OCI-LY1 (cell line): ENCODE measurements at regions not wholly inside any gene's neighbourhood (a gene's known extent, or its start where the extent isn't known, plus 50 kb on each side); places are given as distances from the start of the nearest gene placed in this dataset.

ENCODE experiments used
- H2AFZ ChIP-seq: fragments of 200-600 bp; sonication (generic), shearing (Covaris generic); 2 replicates; pipeline ENCODE4 v1.6.0; 2014; ENCODE audit warnings: antibody characterized with exemption, mild to moderate bottlenecking, low read length
- H3F3A ChIP-seq: fragments of 200-600 bp; sonication (generic), shearing (Covaris generic); 2 replicates; pipeline ENCODE4 v1.6.0; 2014; ENCODE audit warnings: mild to moderate bottlenecking, antibody characterized with exemption, low read length, moderate library complexity; ENCODE audit not compliant: insufficient read depth
- H3K27ac ChIP-seq: fragments of 200-600 bp; sonication (generic); 2 replicates; pipeline ENCODE4 v1.5.1; 2014; ENCODE audit warnings: low read length, mixed run types, mild to moderate bottlenecking, low read depth; ENCODE audit not compliant: poor library complexity, severe bottlenecking
- H3K27me3 ChIP-seq: fragments of 200-600 bp; sonication (generic); 2 replicates; pipeline ENCODE4 v1.6.0; 2014; ENCODE audit warnings: antibody characterized with exemption, mild to moderate bottlenecking, low read length, moderate library complexity; ENCODE audit not compliant: insufficient read depth
- H3K36me3 ChIP-seq: fragments of 200-600 bp; sonication (generic); 2 replicates; pipeline ENCODE4 v1.6.1; 2014; ENCODE audit warnings: mild to moderate bottlenecking, antibody characterized with exemption, low read length, moderate library complexity, mixed read lengths; ENCODE audit not compliant: insufficient read depth
- H3K4me1 ChIP-seq: fragments of 200-600 bp; sonication (generic); 2 replicates; pipeline ENCODE4 v1.5.1; 2014; ENCODE audit warnings: mild to moderate bottlenecking, low read length, moderate library complexity; ENCODE audit not compliant: insufficient read depth, severe bottlenecking
- H3K4me2 ChIP-seq: fragments of 200-600 bp; sonication (generic), shearing (Covaris generic); 2 replicates; pipeline ENCODE4 v1.6.1; 2014; ENCODE audit warnings: low read length
- H3K4me3 ChIP-seq: fragments of 200-600 bp; sonication (generic); 2 replicates; pipeline ENCODE4 v1.5.1; 2014; ENCODE audit warnings: low read length, low read depth, mild to moderate bottlenecking, mixed read lengths; ENCODE audit not compliant: poor library complexity, severe bottlenecking
- H3K79me2 ChIP-seq: fragments of 200-600 bp; shearing (Covaris generic); 2 replicates; pipeline ENCODE4 v1.6.1; 2016; ENCODE audit warnings: mixed run types, low read length, mixed read lengths; ENCODE audit not compliant: insufficient read depth
- H3K9ac ChIP-seq: fragments of 200-600 bp; sonication (generic), shearing (Covaris generic); 2 replicates; pipeline ENCODE4 v1.6.1; 2014; ENCODE audit warnings: mild to moderate bottlenecking, low read length, mixed read lengths
- H3K9me2 ChIP-seq: fragments of 200-600 bp; sonication (generic), shearing (Covaris generic); 2 replicates; pipeline ENCODE4 v1.6.1; 2014; ENCODE audit warnings: low read depth, mild to moderate bottlenecking, low read length, mixed read lengths
- H3K9me3 ChIP-seq: fragments of 200-600 bp; shearing (Covaris generic); 2 replicates; pipeline ENCODE4 v1.6.1; 2014; ENCODE audit warnings: low read length, mixed read lengths
- H4K20me1 ChIP-seq: fragments of 200-600 bp; sonication (generic), shearing (Covaris generic); 2 replicates; pipeline ENCODE4 v1.6.0; 2016; ENCODE audit warnings: mild to moderate bottlenecking, low read length; ENCODE audit not compliant: insufficient read depth
- CTCF ChIP-seq: fragments of 200-600 bp; sonication (generic), shearing (Covaris generic); IDR thresholded peaks from 2 replicates; pipeline ENCODE4 v1.5.1; 2017; ENCODE audit warnings: mild to moderate bottlenecking, antibody characterized with exemption, low read length, moderate library complexity, mixed read lengths
- EZH2 ChIP-seq: fragments of 200-600 bp; sonication (generic), shearing (Covaris generic); IDR thresholded peaks from 2 replicates; pipeline ENCODE4 v1.8.0; 2017; ENCODE audit warnings: borderline replicate concordance, mixed run types, mild to moderate bottlenecking, antibody characterized with exemption, low read length, moderate library complexity, mixed read lengths

- H3K4me1 ChIP-seq = no peaks in the 10 kb centered on the region
- no peaks in the 10 kb centered on the region for H3F3A ChIP-seq
- no peak overlapping the region for H3K4me2 ChIP-seq
- no peak overlapping the region for H3K4me3 ChIP-seq
- H3K27me3 ChIP-seq = no peaks in the 10 kb centered on the region
- no peak overlapping the region for H3K9ac ChIP-seq
- TF ChIP-seq EZH2 (no peak), CTCF (no peak)
- no peaks in the 10 kb centered on the region for H3K36me3 ChIP-seq
- no peaks in the 10 kb centered on the region for H4K20me1 ChIP-seq
- no peak overlapping the region for H2AFZ ChIP-seq
- no peak overlapping the region for H3K27ac ChIP-seq
- H3K79me2 ChIP-seq = no peaks in the 10 kb centered on the region
- no peaks in the 10 kb centered on the region for H3K9me2 ChIP-seq
- H3K9me3 ChIP-seq = no peaks in the 10 kb centered on the region
These were observed 148.7 kb upstream of the KRR1 start for GRCh38 chr12:75660107-75660530.

GRCh38 chr12:75658901-75659823 is 147.8 kb upstream of the KRR1 start:
- Histone ChIP-seq H3K27ac (no peak overlapping the region), H3K9ac (no peak overlapping the region), H3K9me2 (no peaks in the 10 kb centered on the region)

GRCh38 chr12:75658286-75658685 is 146.9 kb upstream of the KRR1 start:
- no peak overlapping the region for H2AFZ ChIP-seq
- no peak overlapping the region for H3K27ac ChIP-seq
- TF ChIP-seq CTCF = no peak
- no peak for TF ChIP-seq EZH2
- no peaks in the 10 kb centered on the region for H3K9me3 ChIP-seq
- no peak overlapping the region for H3K9ac ChIP-seq
- H3K27me3 ChIP-seq = no peaks in the 10 kb centered on the region
- no peaks in the 10 kb centered on the region for H3K9me2 ChIP-seq
- H3F3A ChIP-seq = no peaks in the 10 kb centered on the region
- H3K36me3 ChIP-seq = no peaks in the 10 kb centered on the region
- no peaks in the 10 kb centered on the region for H3K79me2 ChIP-seq
- no peak overlapping the region for H3K4me3 ChIP-seq
- no peaks in the 10 kb centered on the region for H3K4me1 ChIP-seq
- H3K4me2 ChIP-seq = no peak overlapping the region
- H4K20me1 ChIP-seq = no peaks in the 10 kb centered on the region

More at GRCh38 chr12:75658901-75659823, 147.8 kb upstream of the KRR1 start:
- Histone ChIP-seq H3K4me1 (no peaks in the 10 kb centered on the region), H3F3A (no peaks in the 10 kb centered on the region), H3K79me2 (no peaks in the 10 kb centered on the region), H3K4me3 (no peak overlapping the region), H2AFZ (no peak overlapping the region), H3K27me3 (no peaks in the 10 kb centered on the region), H3K4me2 (no peak overlapping the region), H3K36me3 (no peaks in the 10 kb centered on the region), H4K20me1 (no peaks in the 10 kb centered on the region), H3K9me3 (no peaks in the 10 kb centered on the region)
- no peak for TF ChIP-seq CTCF
- no peak for TF ChIP-seq EZH2
